ENCODE measurements at regions not wholly inside any gene's neighbourhood (a gene's known extent, or its start where the extent isn't known, plus 50 kb on each side); places are given as distances from the start of the nearest gene placed in this dataset.
"Not testable (repeated sequence)": the region's sequence is repeated elsewhere in the genome, so short reads cannot be mapped to it uniquely, and the experiment has no call there.

- DNase-seq (ENCODE audit: low read depth): no peak
- no peak overlapping the region for H3K4me3 ChIP-seq (ENCODE audit: low read depth, low read length)
- no peak for TF ChIP-seq CTCF (IDR thresholded peaks at IDR 0.05; ENCODE audit: insufficient read depth, low read depth, low read length, missing control alignments)
Measured at GRCh38 chr6:112903361-112903760, 556.2 kb downstream of the RFPL4B start.

GRCh38 chr6:112906726-112907125 lies 559.6 kb downstream of the RFPL4B start:
- H3K4me3 ChIP-seq (ENCODE audit: low read depth, low read length): no peak overlapping the region
- no peak for TF ChIP-seq CTCF (IDR thresholded peaks at IDR 0.05; ENCODE audit: insufficient read depth, low read depth, low read length, missing control alignments)
- no peak for DNase-seq (ENCODE audit: low read depth)

- no peak for DNase-seq (ENCODE audit: low read depth)
- TF ChIP-seq CTCF (IDR thresholded peaks at IDR 0.05; ENCODE audit: insufficient read depth, low read depth, low read length, missing control alignments): no peak
- H3K4me3 ChIP-seq (ENCODE audit: low read depth, low read length): no peak overlapping the region
Measured at GRCh38 chr6:112909781-112910180, 562.7 kb downstream of the RFPL4B start.

GRCh38 chr6:112910256-112910655 lies 563.1 kb downstream of the RFPL4B start:
- H3K4me3 ChIP-seq (ENCODE audit: low read depth, low read length): no peak overlapping the region
- DNase-seq (ENCODE audit: low read depth): no peak
- TF ChIP-seq CTCF (IDR thresholded peaks at IDR 0.05; ENCODE audit: insufficient read depth, low read depth, low read length, missing control alignments): no peak

GRCh38 chr6:112911959-112912358 lies 564.8 kb downstream of the RFPL4B start:
- TF ChIP-seq CTCF (IDR thresholded peaks at IDR 0.05; ENCODE audit: insufficient read depth, low read depth, low read length, missing control alignments): no peak
- no peak overlapping the region for H3K4me3 ChIP-seq (ENCODE audit: low read depth, low read length)
- no peak for DNase-seq (ENCODE audit: low read depth)

- DNase-seq (ENCODE audit: low read depth): no peak
Measured at GRCh38 chr6:112912416-112913101, 565.4 kb downstream of the RFPL4B start.

GRCh38 chr6:112919744-112920143 lies 572.6 kb downstream of the RFPL4B start:
- not testable (repeated sequence) for DNase-seq (ENCODE audit: low read depth)

More at GRCh38 chr6:112912416-112913101, 565.4 kb downstream of the RFPL4B start:
- no peak overlapping the region for H3K4me3 ChIP-seq (ENCODE audit: low read depth, low read length)
- no peak for TF ChIP-seq CTCF (IDR thresholded peaks at IDR 0.05; ENCODE audit: insufficient read depth, low read depth, low read length, missing control alignments)

More at GRCh38 chr6:112919744-112920143, 572.6 kb downstream of the RFPL4B start:
- not testable (repeated sequence) for H3K4me3 ChIP-seq (ENCODE audit: low read depth, low read length)

All from GM12865 (cell line).